ENCODE measurements at regions not wholly inside any gene's neighbourhood (a gene's known extent, or its start where the extent isn't known, plus 50 kb on each side); places are given as distances from the start of the nearest gene placed in this dataset.

GRCh38 chr4:18075823-18076433 lies 54.4 kb upstream of the LCORL start:
- TF ChIP-seq CTCF (IDR thresholded peaks at IDR 0.05) (no peak), EP300 (IDR thresholded peaks at IDR 0.05) (no peak), POLR2A (IDR thresholded peaks at IDR 0.05) (no peak), POLR2AphosphoS5 (IDR thresholded peaks at IDR 0.05) (no peak)

Data from sigmoid colon (tissue), 4 donors.